ENCODE measurements at regions not wholly inside any gene's neighbourhood (a gene's known extent, or its start where the extent isn't known, plus 50 kb on each side); places are given as distances from the start of the nearest gene placed in this dataset.

GRCh38 chr20:11166712-11167111 lies 492.9 kb upstream of the JAG1 start:
- TF ChIP-seq JUND (IDR thresholded peaks at IDR 0.05; ENCODE audit: low read depth, low read length) (no peak), CTCF (IDR thresholded peaks at IDR 0.05 in 2 of 3, conservative IDR thresholded peaks at IDR 0.05 in 1 of 3; ENCODE audit: control insufficient read depth in 2 of 3, extremely low read depth in 1 of 3, insufficient read depth in 1 of 3, low read depth in 3 of 3, low read length in 3 of 3) (no peak), PRDM15 (CRISPR knock-in tag; IDR thresholded peaks at IDR 0.05) (no peak), SREBF2 (IDR thresholded peaks at IDR 0.05; ENCODE audit: low read length) (no peak), SMARCA5 (IDR thresholded peaks at IDR 0.05) (no peak), POLR2AphosphoS5 (IDR thresholded peaks at IDR 0.05; ENCODE audit: low read length) (no peak), POLR2A (IDR thresholded peaks at IDR 0.05; ENCODE audit: low read depth, low read length) (no peak), HDAC6 (IDR thresholded peaks at IDR 0.05; ENCODE audit: unreplicated experiment) (no peak), BCLAF1 (IDR thresholded peaks at IDR 0.05) (no peak), RB1 (IDR thresholded peaks at IDR 0.05; ENCODE audit: borderline replicate concordance) (no peak)

All from GM12878 (cell line).